CD14-positive monocyte (primary cell): ENCODE measurements at regions not wholly inside any gene's neighbourhood (a gene's known extent, or its start where the extent isn't known, plus 50 kb on each side); places are given as distances from the start of the nearest gene placed in this dataset.

Experiments
- DNase-seq, 3 donors: peaks; one replicate each; pipeline ENCODE4 v3.0.0-alpha.2; 2011 to 2022
- H2AFZ ChIP-seq: 2 replicates; pipeline ENCODE4 v1.6.0; 2012; ENCODE audit warnings: mild to moderate bottlenecking, low read depth, low read length, inconsistent platforms; ENCODE audit not compliant: insufficient read depth, poor library complexity, severe bottlenecking
- H3K27ac ChIP-seq, 2 donors: 1 replicate in 1 of 2; 2 replicates in 1 of 2; pipeline ENCODE4 v1.5.1; 2012 to 2013; ENCODE audit warnings: low read length in 2 of 2, control low read depth in 1 of 2, inconsistent platforms in 1 of 2, low read depth in 1 of 2, mild to moderate bottlenecking in 1 of 2
- H3K27me3 ChIP-seq, 2 donors: one replicate each; pipeline versions ENCODE4 v1.6.0 to v1.6.1; 2011 to 2013; ENCODE audit warnings: low read length in 2 of 2; ENCODE audit not compliant: control insufficient read depth in 2 of 2, insufficient read depth in 2 of 2
- H3K36me3 ChIP-seq, 2 donors: replicated peaks in 1 of 2; 1 replicate in 1 of 2; 2 replicates in 1 of 2; pipeline versions ENCODE4 v1.5.1 to v1.6.1; 2012 to 2013; ENCODE audit warnings: low read length in 2 of 2, control low read depth in 1 of 2, inconsistent platforms in 1 of 2, mild to moderate bottlenecking in 1 of 2; ENCODE audit not compliant: insufficient read depth in 2 of 2, control insufficient read depth in 1 of 2
- H3K4me1 ChIP-seq, 2 donors: 1 replicate in 1 of 2; 2 replicates in 1 of 2; pipeline versions ENCODE4 v1.5.1 to v1.6.1; 2012 to 2013; ENCODE audit warnings: low read length in 2 of 2, control low read depth in 1 of 2, inconsistent platforms in 1 of 2, mild to moderate bottlenecking in 1 of 2, moderate library complexity in 1 of 2; ENCODE audit not compliant: insufficient read depth in 2 of 2, control insufficient read depth in 1 of 2
- H3K4me2 ChIP-seq: replicated peaks from 2 replicates; pipeline ENCODE3; 2012; ENCODE audit warnings: low read length, moderate library complexity, mild to moderate bottlenecking; ENCODE audit not compliant: poor library complexity, severe bottlenecking; ENCODE audit errors: extremely low read depth
- H3K4me3 ChIP-seq, 3 experiments: fragments of 200-600 bp in 1 of 3; sonication (generic) in 1 of 3; replicated peaks in 1 of 3; 1 replicate in 2 of 3; 2 replicates in 1 of 3; pipeline ENCODE4 v1.5.1; 2011 to 2013; ENCODE audit warnings: low read length in 3 of 3, mild to moderate bottlenecking in 3 of 3, control low read depth in 2 of 3, low read depth in 2 of 3, inconsistent platforms in 1 of 3, moderate library complexity in 1 of 3
- H3K79me2 ChIP-seq: 2 replicates; pipeline ENCODE4 v1.6.0; 2012; ENCODE audit warnings: mild to moderate bottlenecking, control low read depth, inconsistent platforms, low read length, moderate library complexity; ENCODE audit not compliant: insufficient read depth
- H3K9ac ChIP-seq: 2 replicates; pipeline ENCODE4 v1.6.0; 2017; ENCODE audit warnings: low read length, mild to moderate bottlenecking; ENCODE audit not compliant: insufficient read depth, poor library complexity, severe bottlenecking
- H3K9me3 ChIP-seq, 2 donors: replicated peaks in 1 of 2; 1 replicate in 1 of 2; 2 replicates in 1 of 2; pipeline versions ENCODE4 v1.5.1 to v1.6.1; 2012 to 2013; ENCODE audit warnings: low read length in 2 of 2, control low read depth in 1 of 2; ENCODE audit not compliant: control insufficient read depth in 1 of 2, insufficient read depth in 1 of 2
- H4K20me1 ChIP-seq: 2 replicates; pipeline ENCODE4 v1.6.0; 2012; ENCODE audit warnings: mild to moderate bottlenecking, low read length, control low read depth, moderate library complexity; ENCODE audit not compliant: insufficient read depth
- H3K27ac Mint-ChIP-seq, 7 donors: one replicate each; pipeline ENCODE4 v1.8.0; 2020; ENCODE audit warnings: mild to moderate bottlenecking in 7 of 7, mixed read lengths in 7 of 7, moderate library complexity in 6 of 7, inconsistent platforms in 2 of 7
- H3K27me3 Mint-ChIP-seq, 3 donors: one replicate each; pipeline ENCODE4 v1.8.0; 2021 to 2022; ENCODE audit warnings: low read depth in 3 of 3, mild to moderate bottlenecking in 3 of 3, mixed read lengths in 3 of 3, moderate library complexity in 3 of 3, inconsistent platforms in 1 of 3
- H3K36me3 Mint-ChIP-seq, 2 donors: one replicate each; pipeline ENCODE4 v1.8.0; 2020; ENCODE audit warnings: mixed read lengths in 2 of 2, inconsistent platforms in 1 of 2, mild to moderate bottlenecking in 1 of 2
- H3K4me1 Mint-ChIP-seq: one replicate; pipeline ENCODE4 v1.8.0; 2020; ENCODE audit warnings: mild to moderate bottlenecking, mixed read lengths
- H3K4me3 Mint-ChIP-seq, 2 donors: one replicate each; pipeline ENCODE4 v1.8.0; 2020; ENCODE audit warnings: mild to moderate bottlenecking in 2 of 2, mixed read lengths in 2 of 2, moderate library complexity in 1 of 2
- H3K9me3 Mint-ChIP-seq, 7 donors: one replicate each; pipeline ENCODE4 v1.8.0; 2020 to 2022; ENCODE audit warnings: mixed read lengths in 7 of 7, mild to moderate bottlenecking in 6 of 7, moderate library complexity in 6 of 7, inconsistent platforms in 2 of 7
- CTCF ChIP-seq: fragments of 200-600 bp; IDR thresholded peaks from one replicate; pipeline ENCODE4 v1.8.0; 2022; ENCODE audit warnings: antibody characterized with exemption, mild to moderate bottlenecking
- WGBS: methylation state at CpG from one replicate; pipeline ENCODE4 v1.1.5; 2013; ENCODE audit warnings: missing lambda C conversion rate; ENCODE audit not compliant: insufficient coverage; 5-methylcytosine and 5-hydroxymethylcytosine counted together
- intact Hi-C, 2 donors: fragments of 100-400 bp; cut with micrococcal nuclease; formaldehyde crosslinking; loops; one replicate each; pipeline versions ENCODE4 v1.15.0 to v1.15.1; 2023

DNA sequence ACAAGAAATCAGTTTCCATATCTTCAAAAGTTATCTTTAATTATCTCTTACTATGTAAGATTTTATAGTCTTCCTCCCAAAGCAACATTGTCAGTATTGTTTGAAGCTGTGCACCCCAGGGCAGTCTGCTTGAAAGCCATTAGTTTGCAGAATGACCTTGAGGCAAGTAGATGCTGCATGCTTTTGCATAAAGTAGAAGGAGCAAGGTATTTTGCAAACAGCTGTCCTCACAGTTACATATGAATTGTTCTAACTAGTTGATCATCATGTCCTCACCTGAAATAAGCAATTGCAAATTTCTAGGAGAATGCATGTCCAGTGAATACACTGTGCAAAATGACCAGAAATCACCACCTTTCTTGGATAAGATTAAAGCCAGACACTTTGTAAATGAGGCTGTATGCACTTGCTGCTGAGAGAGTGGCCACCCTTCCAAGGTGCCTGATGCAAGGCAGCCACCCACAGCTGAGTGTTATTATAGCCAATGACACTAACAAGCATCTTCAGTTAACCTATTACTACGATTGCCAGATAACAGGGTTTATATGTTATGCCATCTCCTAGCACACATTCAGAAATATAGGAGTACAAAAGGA is 730.0 kb upstream of the TMEM132C start:
- no CpG with 5 or more reads among the region's 1 CpG for WGBS
- H3K4me3 Mint-ChIP-seq: no peak overlapping the region
- intact Hi-C loops: no loop called here

DNA sequence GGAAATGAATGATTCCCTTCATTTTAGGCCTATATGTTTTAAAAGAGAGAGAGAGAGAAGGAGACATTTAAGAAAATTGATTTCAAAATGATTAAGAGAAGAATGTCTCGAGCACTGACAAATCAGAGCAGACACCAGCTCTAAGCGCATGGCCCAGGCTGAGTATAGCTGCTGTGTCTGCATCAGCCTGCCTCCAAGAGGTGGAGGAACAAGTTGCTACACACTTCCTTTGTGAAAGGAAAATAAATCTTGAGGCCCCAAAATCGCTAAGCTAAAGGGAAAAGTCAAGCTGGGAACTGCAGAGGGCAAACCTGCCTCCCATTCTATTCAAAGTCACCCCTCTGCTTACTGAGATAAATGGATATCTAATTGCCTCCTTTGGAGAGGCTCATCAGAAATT is 728.7 kb upstream of the TMEM132C start:
- H2AFZ ChIP-seq: no peak overlapping the region
- H3K79me2 ChIP-seq: no peaks in the 10 kb centered on the region
- H3K9ac ChIP-seq: no peak overlapping the region
- H3K27ac Mint-ChIP-seq: no peak overlapping the region
- no peak overlapping the region for H3K27ac ChIP-seq
- no peak for TF ChIP-seq CTCF
- no peak overlapping the region for H3K4me2 ChIP-seq
- 95% methylated on average over 2 of the region's 3 CpGs for WGBS
- no peak for DNase-seq
- H3K4me1 ChIP-seq: no peaks in the 10 kb centered on the region
- no peaks in the 10 kb centered on the region for H3K36me3 ChIP-seq
- no peaks in the 10 kb centered on the region for H3K27me3 ChIP-seq
- no peaks in the 10 kb centered on the region for H4K20me1 ChIP-seq
- H3K36me3 Mint-ChIP-seq: no peaks in the 10 kb centered on the region
- H3K27me3 Mint-ChIP-seq: peaks cover 0 to 2% (median 2%) of the 10 kb centered on the region in 3 donors
- no peak overlapping the region for H3K4me3 Mint-ChIP-seq
- H3K9me3 Mint-ChIP-seq: peaks cover 0 to 11% (median 4%) of the 10 kb centered on the region in 7 donors
- H3K4me1 Mint-ChIP-seq: no peaks in the 10 kb centered on the region
- intact Hi-C loops: no loop called here
- H3K9me3 ChIP-seq: peaks cover 0 to 6% of the 10 kb centered on the region in 2 donors
- H3K4me3 ChIP-seq: no peak overlapping the region

More for the DNA sequence above, 730.0 kb upstream of the TMEM132C start:
- Histone ChIP-seq H2AFZ (no peak overlapping the region), H3K4me3 (no peak overlapping the region), H3K27me3 (no peaks in the 10 kb centered on the region), H4K20me1 (no peaks in the 10 kb centered on the region), H3K4me2 (no peak overlapping the region), H3K9ac (no peak overlapping the region), H3K79me2 (no peaks in the 10 kb centered on the region), H3K36me3 (no peaks in the 10 kb centered on the region), H3K4me1 (no peaks in the 10 kb centered on the region), H3K9me3 (peaks cover 0 to 6% of the 10 kb centered on the region in 2 donors), H3K27ac (no peak overlapping the region)
- H3K4me1 Mint-ChIP-seq: no peaks in the 10 kb centered on the region
- H3K27ac Mint-ChIP-seq: no peak overlapping the region
- no peak for DNase-seq
- H3K36me3 Mint-ChIP-seq: no peaks in the 10 kb centered on the region
- H3K27me3 Mint-ChIP-seq: peaks cover 0 to 3% (median 2%) of the 10 kb centered on the region in 3 donors
- H3K9me3 Mint-ChIP-seq: peaks cover 0 to 9% (median 3%) of the 10 kb centered on the region in 7 donors
- no peak for TF ChIP-seq CTCF
